Brain microvascular endothelial cell (primary cell): ENCODE measurements at regions not wholly inside any gene's neighbourhood (a gene's known extent, or its start where the extent isn't known, plus 50 kb on each side); places are given as distances from the start of the nearest gene placed in this dataset.

Experiments used
- DNase-seq: peaks from one replicate; pipeline ENCODE4 v3.0.0-alpha.2; 2020
- H3K27ac ChIP-seq: fragments of 250-450 bp; sonication (Bioruptor Pico); 2 replicates; pipeline ENCODE4 v1.5.1; 2020; ENCODE audit warnings: mild to moderate bottlenecking, moderate library complexity
- H3K27me3 ChIP-seq: fragments of 250-450 bp; sonication (Bioruptor Pico); replicated peaks from 2 replicates; pipeline ENCODE4 v1.5.1; 2020; ENCODE audit warnings: mild to moderate bottlenecking
- H3K36me3 ChIP-seq: fragments of 250-450 bp; sonication (Bioruptor Pico); replicated peaks from 2 replicates; pipeline ENCODE4 v1.5.1; 2020; ENCODE audit warnings: mild to moderate bottlenecking
- H3K4me3 ChIP-seq: 2 replicates; pipeline ENCODE4 v1.5.1; 2011; ENCODE audit warnings: low read depth, mild to moderate bottlenecking, control low read depth, low read length, moderate library complexity
- in situ Hi-C: cut with HindIII; loops from 2 replicates; pipeline ENCODE4 v1.10.0; 2017; ENCODE audit warnings: low sequenced_read_pairs, low pct_ligation_motif_present
- TF ChIP-seq, protein P1 (sequence below): IDR thresholded peaks from 2 replicates; pipeline ENCODE4 v1.5.1; 2011; ENCODE audit warnings: low read depth, mild to moderate bottlenecking, moderate library complexity, low read length, control low read depth, inconsistent platforms; ENCODE audit errors: missing control alignments

DNA sequence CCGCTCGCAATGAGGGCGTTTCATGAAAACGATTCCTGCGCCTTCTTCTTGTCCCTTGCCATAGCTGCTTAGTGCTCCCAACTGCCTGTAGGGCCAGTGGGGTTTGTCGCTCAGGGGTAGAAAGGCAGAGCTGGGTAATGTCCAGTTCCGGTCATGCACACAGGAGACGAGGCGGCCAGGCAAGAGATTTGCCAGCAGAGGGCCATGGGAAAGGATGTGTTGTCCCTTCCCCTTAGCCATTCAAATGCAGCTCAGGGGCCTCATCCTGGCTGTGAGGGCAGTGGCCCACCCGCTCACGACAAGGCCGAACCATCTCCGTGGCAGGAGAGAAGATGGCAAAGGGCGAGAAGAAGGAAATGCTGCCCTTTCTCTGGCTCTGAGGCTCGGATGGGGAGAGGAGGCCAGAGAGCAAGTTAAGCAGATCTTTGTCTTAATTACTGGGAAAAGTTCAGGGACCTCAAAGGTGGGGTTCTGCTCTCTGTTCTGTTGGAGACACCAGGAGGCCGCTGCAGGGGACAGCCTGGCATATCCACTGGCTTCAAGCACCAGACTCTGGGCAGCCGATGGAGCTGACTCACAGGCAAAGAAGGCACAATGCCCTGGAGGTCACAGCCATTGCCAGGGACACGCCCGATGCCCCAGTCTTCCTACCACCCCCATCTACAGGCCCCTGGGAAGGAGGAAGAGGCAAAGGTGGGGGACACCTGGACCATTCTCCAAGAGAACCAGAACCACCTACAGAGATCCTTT, 534.8 kb upstream of the MGMT start:
- DNase-seq = no peak
- TF ChIP-seq, protein P1, sequence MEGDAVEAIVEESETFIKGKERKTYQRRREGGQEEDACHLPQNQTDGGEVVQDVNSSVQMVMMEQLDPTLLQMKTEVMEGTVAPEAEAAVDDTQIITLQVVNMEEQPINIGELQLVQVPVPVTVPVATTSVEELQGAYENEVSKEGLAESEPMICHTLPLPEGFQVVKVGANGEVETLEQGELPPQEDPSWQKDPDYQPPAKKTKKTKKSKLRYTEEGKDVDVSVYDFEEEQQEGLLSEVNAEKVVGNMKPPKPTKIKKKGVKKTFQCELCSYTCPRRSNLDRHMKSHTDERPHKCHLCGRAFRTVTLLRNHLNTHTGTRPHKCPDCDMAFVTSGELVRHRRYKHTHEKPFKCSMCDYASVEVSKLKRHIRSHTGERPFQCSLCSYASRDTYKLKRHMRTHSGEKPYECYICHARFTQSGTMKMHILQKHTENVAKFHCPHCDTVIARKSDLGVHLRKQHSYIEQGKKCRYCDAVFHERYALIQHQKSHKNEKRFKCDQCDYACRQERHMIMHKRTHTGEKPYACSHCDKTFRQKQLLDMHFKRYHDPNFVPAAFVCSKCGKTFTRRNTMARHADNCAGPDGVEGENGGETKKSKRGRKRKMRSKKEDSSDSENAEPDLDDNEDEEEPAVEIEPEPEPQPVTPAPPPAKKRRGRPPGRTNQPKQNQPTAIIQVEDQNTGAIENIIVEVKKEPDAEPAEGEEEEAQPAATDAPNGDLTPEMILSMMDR = no peak
- Histone ChIP-seq H3K27me3 (no peaks in the 10 kb centered on the region), H3K36me3 (no peaks in the 10 kb centered on the region), H3K4me3 (no peak overlapping the region), H3K27ac (no peak overlapping the region)
- in situ Hi-C loops = no loop called here

GRCh38 chr10:128934492-128934891, 532.5 kb upstream of the MGMT start:
- no peaks in the 10 kb centered on the region for H3K27me3 ChIP-seq
- TF ChIP-seq, protein P1 = no peak
- no peak overlapping the region for H3K27ac ChIP-seq
- no peaks in the 10 kb centered on the region for H3K36me3 ChIP-seq
- no peak overlapping the region for H3K4me3 ChIP-seq
- no peak for DNase-seq
- in situ Hi-C loops = no loop called here

GRCh38 chr10:128936392-128936791, 530.6 kb upstream of the MGMT start:
- no peaks in the 10 kb centered on the region for H3K27me3 ChIP-seq

GRCh38 chr10:128938558-128938957, 528.5 kb upstream of the MGMT start:
- no peaks in the 10 kb centered on the region for H3K27me3 ChIP-seq
- no peak overlapping the region for H3K27ac ChIP-seq
- TF ChIP-seq, protein P1 = no peak
- no peak overlapping the region for H3K4me3 ChIP-seq
- no peaks in the 10 kb centered on the region for H3K36me3 ChIP-seq
- in situ Hi-C loops = no loop called here
- DNase-seq = no peak

More at GRCh38 chr10:128936392-128936791, 530.6 kb upstream of the MGMT start:
- Histone ChIP-seq H3K4me3 (no peak overlapping the region), H3K36me3 (no peaks in the 10 kb centered on the region), H3K27ac (no peak overlapping the region)
- TF ChIP-seq, protein P1 = no peak
- DNase-seq = no peak
- in situ Hi-C loops = no loop called here

GRCh38 chr10:128940081-128940480, 527.0 kb upstream of the MGMT start:
- Histone ChIP-seq H3K27me3 (no peaks in the 10 kb centered on the region), H3K27ac (no peak overlapping the region), H3K36me3 (no peaks in the 10 kb centered on the region), H3K4me3 (no peak overlapping the region)
- in situ Hi-C loops = no loop called here
- DNase-seq = no peak
- TF ChIP-seq, protein P1 = no peak

GRCh38 chr10:128943111-128943510, 523.9 kb upstream of the MGMT start:
- no peaks in the 10 kb centered on the region for H3K36me3 ChIP-seq
- TF ChIP-seq, protein P1 = no peak
- no peak for DNase-seq
- in situ Hi-C loops = no loop called here
- H3K27ac ChIP-seq = no peak overlapping the region
- no peak overlapping the region for H3K4me3 ChIP-seq
- H3K27me3 ChIP-seq = no peaks in the 10 kb centered on the region
